Fibroblast of skin of right quadriceps (primary cell): ENCODE measurements at regions not wholly inside any gene's neighbourhood (a gene's known extent, or its start where the extent isn't known, plus 50 kb on each side); places are given as distances from the start of the nearest gene placed in this dataset.
"Not testable (repeated sequence)": the region's sequence is repeated elsewhere in the genome, so short reads cannot be mapped to it uniquely, and the experiment has no call there.

Experiments used
- DNase-seq: peaks from one replicate; pipeline ENCODE4 v3.0.0-alpha.2; 2013

GRCh38 chr10:117492504-117492903 is 50.0 kb upstream of the EMX2 start:
- peak; percentile 61 for DNase-seq

GRCh38 chr10:117488004-117488403 is 54.5 kb upstream of the EMX2 start:
- no peak for DNase-seq

GRCh38 chr10:117486606-117487005 is 55.9 kb upstream of the EMX2 start:
- no peak for DNase-seq

GRCh38 chr10:117483056-117483590 is 59.4 kb upstream of the EMX2 start:
- DNase-seq: no peak

GRCh38 chr10:117481011-117481410 is 61.5 kb upstream of the EMX2 start:
- DNase-seq: not testable (repeated sequence)

- DNase-seq: no peak
Observed at GRCh38 chr10:117480097-117480496, 62.4 kb upstream of the EMX2 start.

GRCh38 chr10:117477961-117478670 is 64.4 kb upstream of the EMX2 start:
- DNase-seq: peak; percentile 96

- no peak for DNase-seq
Observed at GRCh38 chr10:117477211-117477947, 65.2 kb upstream of the EMX2 start.

- DNase-seq: peak; percentile 51
Observed at GRCh38 chr10:117476716-117477115, 65.8 kb upstream of the EMX2 start.

GRCh38 chr10:117476281-117476680 is 66.3 kb upstream of the EMX2 start:
- DNase-seq: peak; percentile 69

- DNase-seq: no peak
Observed at GRCh38 chr10:117472872-117473271, 69.7 kb upstream of the EMX2 start.

- DNase-seq: no peak
Observed at GRCh38 chr10:117471344-117471874, 71.1 kb upstream of the EMX2 start.

GRCh38 chr10:117470733-117471132 is 71.8 kb upstream of the EMX2 start:
- no peak for DNase-seq

GRCh38 chr10:117468665-117469064 is 73.9 kb upstream of the EMX2 start:
- DNase-seq: no peak

GRCh38 chr10:117464176-117464575 is 78.4 kb upstream of the EMX2 start:
- peak; percentile 31 for DNase-seq

GRCh38 chr10:117463545-117463920 is 79.0 kb upstream of the EMX2 start:
- DNase-seq: peak; percentile 71

GRCh38 chr10:117462816-117463544 is 79.6 kb upstream of the EMX2 start:
- DNase-seq: peak; percentile 44

GRCh38 chr10:117462424-117462792 is 80.1 kb upstream of the EMX2 start:
- DNase-seq: peak; percentile 70

- DNase-seq: peak; percentile 99
Observed at GRCh38 chr10:117461766-117462423, 80.7 kb upstream of the EMX2 start.

- no peak for DNase-seq
Observed at GRCh38 chr10:117460846-117461765, 81.4 kb upstream of the EMX2 start.

GRCh38 chr10:117458571-117458970 is 83.3 kb upstream of the PDZD8 start:
- DNase-seq: no peak

- no peak for DNase-seq
Observed at GRCh38 chr10:117457932-117458331, 82.7 kb upstream of the PDZD8 start.
